OCI-M2 (cell line): ENCODE measurements at regions not wholly inside any gene's neighbourhood (a gene's known extent, or its start where the extent isn't known, plus 50 kb on each side); places are given as distances from the start of the nearest gene placed in this dataset.

Experiments used
- DNase-seq: peaks from one replicate; lab custom pipeline; 2025; ENCODE audit not compliant: unreplicated experiment; lab: John Stamatoyannopoulos, UW

GRCh38 chr4:81639248-81639647, 167.5 kb upstream of the RASGEF1B start:
- no peak for DNase-seq

GRCh38 chr4:81638698-81639097, 167.0 kb upstream of the RASGEF1B start:
- DNase-seq = no peak

- DNase-seq = no peak
Measured at GRCh38 chr4:81635739-81636138, 164.0 kb upstream of the RASGEF1B start.

GRCh38 chr4:81634766-81635549, 163.3 kb upstream of the RASGEF1B start:
- no peak for DNase-seq

- DNase-seq = no peak
Measured at GRCh38 chr4:81634165-81634564, 162.5 kb upstream of the RASGEF1B start.

- DNase-seq = no peak
Measured at GRCh38 chr4:81632581-81633299, 161.0 kb upstream of the RASGEF1B start.

- no peak for DNase-seq
Measured at GRCh38 chr4:81631958-81632441, 160.3 kb upstream of the RASGEF1B start.

GRCh38 chr4:81629366-81629765, 157.7 kb upstream of the RASGEF1B start:
- DNase-seq = no peak

- no peak for DNase-seq
Measured at GRCh38 chr4:81628489-81628888, 156.8 kb upstream of the RASGEF1B start.

GRCh38 chr4:81627590-81627989, 155.9 kb upstream of the RASGEF1B start:
- DNase-seq = no peak

- DNase-seq = no peak
Measured at GRCh38 chr4:81626851-81627250, 155.1 kb upstream of the RASGEF1B start.

- no peak for DNase-seq
Measured at GRCh38 chr4:81625422-81626417, 154.0 kb upstream of the RASGEF1B start.

- DNase-seq = no peak
Measured at GRCh38 chr4:81623434-81623833, 151.7 kb upstream of the RASGEF1B start.

- DNase-seq = no peak
Measured at GRCh38 chr4:81622474-81623184, 150.9 kb upstream of the RASGEF1B start.

GRCh38 chr4:81622028-81622427, 150.3 kb upstream of the RASGEF1B start:
- DNase-seq = no peak

- DNase-seq = no peak
Measured at GRCh38 chr4:81621490-81621889, 149.8 kb upstream of the RASGEF1B start.

- DNase-seq = no peak
Measured at GRCh38 chr4:81620442-81620841, 148.7 kb upstream of the RASGEF1B start.

- DNase-seq = no peak
Measured at GRCh38 chr4:81617545-81617944, 145.8 kb upstream of the RASGEF1B start.

GRCh38 chr4:81611221-81611620, 139.5 kb upstream of the RASGEF1B start:
- DNase-seq = no peak

GRCh38 chr4:81609844-81610243, 138.1 kb upstream of the RASGEF1B start:
- DNase-seq = no peak
